ENCODE measurements at regions not wholly inside any gene's neighbourhood (a gene's known extent, or its start where the extent isn't known, plus 50 kb on each side); places are given as distances from the start of the nearest gene placed in this dataset.
"Not testable (repeated sequence)": the region's sequence is repeated elsewhere in the genome, so short reads cannot be mapped to it uniquely, and the experiment has no call there.

DNA sequence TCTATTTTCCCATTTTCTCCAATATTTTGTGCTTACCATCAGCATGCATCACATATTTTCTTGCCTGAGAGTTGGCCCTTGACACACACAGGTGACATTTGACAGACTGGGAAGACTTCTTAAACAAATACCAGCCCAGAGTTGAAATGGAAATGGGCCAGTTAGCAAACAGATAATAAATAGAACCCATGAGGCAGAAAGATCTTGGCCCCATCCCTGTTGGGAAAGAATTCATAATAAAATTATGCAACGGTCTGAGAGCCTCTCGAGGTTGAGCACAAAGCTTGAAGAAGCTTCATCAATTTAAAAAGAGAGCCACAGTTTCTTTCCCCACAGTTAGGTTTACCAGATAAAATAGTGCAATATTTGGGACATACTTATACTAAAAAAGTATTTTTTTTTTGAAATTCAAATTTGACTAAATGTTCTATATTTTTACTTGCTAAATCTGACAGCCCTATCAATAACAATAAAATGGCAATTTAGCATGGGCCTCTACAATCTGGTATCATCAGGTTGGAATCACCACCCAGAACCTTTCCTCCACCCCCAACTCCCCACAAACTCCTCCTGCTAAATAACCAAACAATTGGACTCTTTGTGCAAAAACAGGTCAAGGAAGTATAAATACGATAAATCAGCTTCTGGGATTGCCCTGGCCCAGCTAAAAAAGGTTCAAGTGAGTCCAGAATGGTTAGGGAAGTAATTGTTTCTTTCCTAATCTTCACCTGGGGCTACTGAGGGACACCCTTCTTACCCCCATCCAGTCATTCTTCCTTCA is 129.8 kb downstream of the CD164 start:
- no peak for DNase-seq

DNA sequence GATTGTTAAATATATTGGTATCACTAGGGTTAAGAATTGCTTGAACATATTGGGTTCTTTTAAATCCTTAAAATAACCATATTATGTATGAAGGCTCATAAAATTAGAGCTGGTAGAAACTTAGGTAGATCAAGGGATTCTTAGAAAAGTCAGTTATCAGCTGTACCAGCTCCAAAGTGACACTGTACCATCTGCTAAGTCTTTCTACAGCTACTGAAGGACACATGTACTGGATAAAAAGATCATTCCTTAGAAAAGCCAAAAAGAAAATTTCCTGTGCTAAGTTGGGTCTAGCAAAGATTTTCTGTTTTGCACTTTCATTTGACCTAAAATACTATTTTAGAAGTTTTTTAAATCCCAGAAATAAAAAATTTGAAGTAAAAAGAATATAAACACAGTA is 130.4 kb downstream of the CD164 start:
- DNase-seq, result no peak

DNA sequence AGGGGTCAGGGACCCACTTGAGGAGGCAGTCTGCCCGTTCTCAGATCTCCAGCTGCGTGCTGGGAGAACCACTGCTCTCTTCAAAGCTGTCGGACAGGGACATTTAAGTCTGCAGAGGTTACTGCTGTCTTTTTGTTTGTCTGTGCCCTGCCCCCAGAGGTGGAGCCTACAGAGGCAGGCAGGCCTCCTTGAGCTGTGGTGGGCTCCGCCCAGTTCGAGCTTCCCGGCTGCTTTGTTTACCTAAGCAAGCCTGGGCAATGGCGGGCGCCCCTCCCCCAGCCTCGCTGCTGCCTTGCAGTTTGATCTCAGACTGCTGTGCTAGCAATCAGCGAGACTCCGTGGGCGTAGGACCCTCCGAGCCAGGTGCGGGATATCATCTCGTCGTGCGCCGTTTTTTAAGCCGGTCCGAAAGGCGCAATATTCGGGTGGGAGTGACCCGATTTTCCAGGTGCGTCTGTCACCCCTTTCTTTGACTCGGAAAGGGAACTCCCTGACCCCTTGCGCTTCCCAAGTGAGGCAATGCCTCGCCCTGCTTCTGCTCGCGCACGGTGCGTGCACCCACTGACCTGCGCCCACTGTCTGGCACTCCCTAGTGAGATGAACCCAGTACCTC is 131.6 kb downstream of the CD164 start:
- not testable (repeated sequence) for DNase-seq

DNA sequence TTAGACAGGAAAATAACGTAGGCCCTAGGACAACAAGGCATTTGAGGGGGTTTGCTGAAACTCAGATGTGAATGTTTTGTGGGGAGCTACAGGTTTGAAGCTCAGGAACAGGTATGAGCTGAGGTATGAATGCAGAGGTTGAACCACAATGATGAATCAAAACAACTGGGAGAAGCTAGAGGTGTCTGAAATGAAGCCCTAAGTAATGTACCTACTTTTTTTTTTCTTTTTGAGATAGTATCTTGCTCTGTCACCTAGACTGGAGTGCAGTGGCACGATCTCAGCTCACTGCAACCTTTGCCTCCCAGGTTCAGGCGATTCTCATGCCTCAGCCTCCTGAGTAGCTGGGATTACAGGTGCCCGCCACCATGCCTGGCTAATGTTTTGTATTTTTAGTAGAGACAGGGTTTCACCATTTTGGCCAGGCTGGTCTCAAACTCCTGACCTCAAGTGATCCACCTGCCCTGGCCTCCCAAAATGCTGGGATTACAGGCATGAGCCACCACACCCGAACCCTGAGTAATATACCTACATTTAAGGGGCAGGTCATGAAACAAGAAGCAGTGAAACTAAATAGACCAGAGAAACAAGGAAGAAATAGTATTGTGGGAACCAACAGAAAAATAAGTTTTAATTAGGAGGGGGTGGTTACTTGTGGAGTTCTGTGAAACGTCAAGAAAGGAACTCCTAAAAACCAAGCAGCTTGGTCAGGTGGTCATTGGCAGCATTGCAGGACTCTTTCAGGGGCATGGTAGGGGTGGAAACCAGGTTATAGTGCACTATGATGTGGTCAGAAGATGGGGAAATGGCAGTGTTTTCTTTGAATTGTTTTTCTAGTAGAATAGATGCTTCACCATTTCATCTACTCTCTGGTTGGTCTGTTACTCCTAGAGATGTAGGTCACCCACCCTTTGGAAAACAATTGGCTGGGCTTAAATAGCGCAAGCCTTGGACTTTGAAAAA is 138.1 kb downstream of the CD164 start:
- no peak for DNase-seq

DNA sequence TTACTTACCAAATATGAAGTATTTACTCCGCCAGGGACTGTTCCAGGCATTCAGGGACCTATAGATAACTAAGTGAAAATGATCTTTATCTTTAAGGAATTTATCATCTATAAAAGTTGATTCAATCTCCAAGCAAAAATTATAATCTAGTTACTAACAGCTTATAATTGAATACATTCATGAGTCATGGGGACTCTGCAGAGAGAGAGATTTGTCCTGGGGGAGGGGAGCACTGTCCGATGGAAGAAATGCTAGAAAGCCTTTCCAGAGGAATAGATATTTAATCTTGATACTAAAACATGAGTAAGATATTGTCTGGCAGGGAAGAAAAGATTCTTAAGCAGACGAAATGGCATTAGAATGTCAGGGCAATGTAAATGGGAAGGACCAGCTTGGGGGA is 139.3 kb downstream of the CD164 start:
- DNase-seq, result no peak

DNA sequence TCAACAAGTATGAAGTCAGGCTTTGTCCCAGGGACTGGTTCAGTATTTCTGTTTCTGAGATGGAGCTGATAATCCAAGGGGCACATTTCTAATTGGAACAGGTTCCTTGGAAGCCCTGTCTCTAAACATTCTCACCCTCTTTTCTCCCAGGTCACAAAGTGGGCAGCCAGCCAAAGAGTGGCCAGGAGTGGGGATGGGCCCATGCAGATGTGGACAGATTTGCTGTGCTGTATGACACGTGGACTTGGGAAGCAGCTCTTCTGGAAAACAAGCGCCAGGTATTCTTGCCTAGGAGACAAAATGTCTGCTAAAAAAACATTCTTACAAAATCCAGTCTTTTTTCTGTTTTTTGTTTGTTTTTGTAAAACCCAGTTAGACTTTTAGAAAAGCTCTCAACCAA is 140.2 kb downstream of the CD164 start:
- DNase-seq, result no peak

DNA sequence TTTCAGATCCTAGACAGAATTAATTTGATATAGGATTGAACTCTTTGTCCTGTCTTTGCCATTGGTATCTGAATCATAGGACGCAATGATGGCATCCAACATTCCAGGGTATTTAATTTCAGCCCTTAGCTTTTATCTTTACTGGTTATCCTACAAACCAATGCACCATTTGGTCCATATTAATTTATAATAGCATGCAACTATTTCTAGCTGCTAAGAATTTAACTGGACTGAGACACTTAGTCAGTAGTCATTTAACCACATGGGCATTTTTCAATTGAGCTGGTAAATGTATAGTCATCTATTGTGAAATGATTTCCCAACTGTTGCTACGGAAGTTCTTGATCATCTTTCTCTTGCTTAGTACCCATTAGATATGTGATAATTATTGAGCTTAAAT is 141.1 kb downstream of the CD164 start:
- no peak for DNase-seq

DNA sequence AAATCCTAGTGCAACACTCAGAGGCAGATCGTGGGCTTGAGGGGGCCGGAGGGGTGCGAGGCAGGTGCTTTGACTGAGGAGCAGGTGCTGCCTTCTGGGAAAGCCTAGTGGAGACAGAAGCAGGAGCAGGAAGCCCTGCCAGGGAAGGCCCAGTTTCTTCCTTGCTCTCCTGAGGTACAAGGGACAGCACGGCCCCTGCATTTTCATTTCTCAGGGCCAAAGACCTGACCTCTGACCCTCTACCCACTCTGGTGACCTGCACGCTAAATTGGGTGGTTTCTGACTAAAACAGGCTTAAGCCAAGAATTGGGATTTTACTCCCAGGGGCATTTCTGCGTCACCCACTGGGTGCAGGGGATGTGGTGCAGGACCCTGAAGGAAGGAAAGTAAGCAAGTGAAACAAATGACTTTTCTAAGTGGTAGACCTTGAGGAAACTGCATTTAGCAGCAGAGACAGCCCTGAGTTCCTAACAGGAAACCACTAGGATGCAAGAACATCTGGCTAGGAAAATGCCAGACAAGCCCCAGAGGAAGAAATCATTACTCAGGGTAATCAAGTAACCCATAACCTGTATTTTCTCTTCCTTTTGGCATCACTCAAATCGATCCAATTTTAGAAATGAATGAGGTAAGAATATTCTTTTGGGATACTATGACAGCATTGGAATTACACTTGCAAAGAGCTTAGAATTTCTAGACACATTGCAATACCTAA is 141.7 kb downstream of the CD164 start:
- DNase-seq, result no peak

DNA sequence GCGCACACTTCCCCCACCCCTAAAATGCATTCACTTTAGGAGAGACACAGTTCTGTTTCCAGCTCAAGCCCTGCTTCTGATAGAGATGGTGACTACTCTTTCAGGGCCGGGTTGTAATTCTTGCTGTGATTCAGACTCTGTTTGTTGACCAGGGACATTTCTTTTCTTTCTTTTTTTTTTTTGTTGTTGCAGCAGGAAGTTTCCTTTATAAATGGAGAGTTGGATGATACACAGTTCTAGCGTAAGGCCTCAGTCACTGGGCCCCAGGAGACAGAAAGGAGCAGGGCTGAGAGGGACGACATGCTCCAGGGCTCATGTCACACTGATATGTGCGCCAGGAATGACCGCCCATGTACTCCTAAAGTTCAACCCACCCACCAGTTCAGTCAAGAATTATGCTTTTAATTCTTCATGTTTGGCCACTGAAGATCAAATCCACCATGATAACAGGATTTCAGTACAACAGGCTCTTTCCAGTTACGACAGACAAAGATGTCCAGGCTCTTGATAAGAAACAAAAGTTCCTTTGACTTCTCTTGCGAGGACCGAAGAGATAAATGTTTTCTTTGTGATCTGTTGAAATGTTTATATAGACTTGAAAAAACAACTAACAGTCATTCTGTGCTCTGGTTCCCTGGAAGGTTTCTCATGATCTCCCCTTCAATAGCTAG is 142.5 kb downstream of the CD164 start:
- no peak for DNase-seq

DNA sequence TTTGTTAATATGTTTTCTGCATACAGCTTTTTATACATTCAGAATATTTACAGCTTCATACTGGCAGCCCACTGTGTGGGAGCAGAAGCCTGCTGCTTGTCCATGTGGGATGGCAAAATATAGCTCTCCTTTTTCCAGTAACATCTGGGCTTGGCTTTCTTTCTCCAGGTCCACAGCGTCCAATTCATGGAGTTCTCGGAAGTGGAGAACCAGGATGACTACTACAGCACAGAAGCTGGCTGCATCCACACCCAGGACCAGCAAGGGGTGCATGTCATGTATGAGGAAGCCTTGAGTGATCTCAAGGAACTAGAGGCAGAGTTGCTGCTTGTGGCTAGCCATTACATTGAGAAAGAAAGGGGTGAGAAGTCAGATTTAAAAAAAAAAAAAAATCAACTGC is 143.1 kb downstream of the CD164 start:
- DNase-seq, result no peak

DNA sequence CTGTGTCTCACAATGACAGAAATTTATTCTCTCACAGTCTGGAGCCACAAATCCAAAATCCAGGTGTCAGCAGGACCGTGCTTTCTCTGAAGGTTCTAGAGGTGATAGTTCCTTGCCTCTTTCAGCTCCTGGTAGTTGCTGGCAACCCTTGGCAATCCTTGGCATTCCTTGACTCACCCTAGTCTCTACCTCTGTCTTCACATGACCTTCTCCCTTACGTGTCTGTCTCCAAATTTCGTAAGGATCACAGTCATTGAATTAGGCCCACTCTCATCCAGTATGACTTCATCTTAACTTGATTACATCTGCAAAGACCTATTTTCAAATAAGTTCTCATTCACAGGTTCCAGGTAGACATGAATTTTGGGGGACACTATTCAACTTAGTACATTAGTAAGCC is 143.1 kb downstream of the CEP57L1 start:
- no peak for DNase-seq

DNA sequence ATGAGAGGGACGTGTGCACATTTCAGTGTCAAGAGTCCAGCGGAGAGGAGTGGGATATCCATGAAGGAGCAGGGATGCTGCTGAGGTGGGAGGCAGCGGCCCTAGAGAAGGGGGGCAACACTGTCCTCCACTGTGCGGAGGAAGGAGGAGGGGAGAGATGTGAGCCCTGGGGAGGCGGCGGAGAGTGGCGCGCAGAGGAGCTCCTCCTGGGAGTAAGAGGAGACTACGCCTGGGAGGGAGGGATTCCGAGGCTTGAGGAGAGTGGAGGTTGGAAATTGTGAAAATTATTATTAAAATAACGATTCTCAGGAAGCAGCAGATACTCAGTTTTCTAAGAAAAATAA is 142.7 kb downstream of the CEP57L1 start:
- DNase-seq, result no peak

DNA sequence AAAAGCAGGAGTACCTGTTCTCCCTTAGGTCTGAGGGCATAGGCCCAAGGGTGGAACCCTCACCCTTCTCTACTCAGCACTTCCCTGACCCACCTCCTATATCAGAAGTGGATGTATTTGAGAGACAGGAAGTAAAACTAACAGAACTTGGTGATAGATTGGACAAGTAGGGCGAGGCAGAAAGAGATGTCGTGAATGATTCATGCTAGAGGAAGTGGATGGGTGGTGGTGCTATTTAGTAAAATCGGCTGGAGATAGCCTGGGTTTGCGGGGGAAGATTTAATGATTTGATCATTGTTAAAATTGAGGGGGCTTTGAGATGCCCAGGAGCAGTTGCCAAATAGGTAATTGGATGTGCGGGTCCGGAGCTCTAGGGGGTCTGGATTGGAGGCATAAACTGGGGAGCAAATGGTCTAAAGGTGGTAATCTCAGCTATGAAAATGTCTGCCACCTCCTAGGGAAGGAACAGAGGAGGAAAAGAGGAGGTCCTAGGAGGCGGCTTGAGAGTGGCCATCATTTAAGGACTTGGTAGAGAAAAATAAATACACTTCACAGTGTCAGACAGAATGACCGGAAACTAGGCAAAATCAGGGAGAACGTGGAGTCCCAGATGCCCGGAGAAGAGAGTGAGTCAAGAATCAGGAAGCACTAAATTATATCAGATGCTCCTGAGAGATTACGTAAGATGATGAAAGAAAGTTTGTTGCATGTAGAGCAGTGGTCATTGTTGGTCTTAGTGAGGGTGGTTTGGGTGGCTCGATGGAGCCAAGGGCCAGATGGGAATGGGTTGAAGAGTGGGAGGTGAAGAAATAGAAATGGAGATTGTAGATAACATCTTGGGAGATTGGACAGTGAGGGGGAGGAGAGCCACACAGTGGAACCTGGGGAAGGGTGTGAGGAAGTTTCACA is 142.0 kb downstream of the CEP57L1 start:
- no peak for DNase-seq

DNA sequence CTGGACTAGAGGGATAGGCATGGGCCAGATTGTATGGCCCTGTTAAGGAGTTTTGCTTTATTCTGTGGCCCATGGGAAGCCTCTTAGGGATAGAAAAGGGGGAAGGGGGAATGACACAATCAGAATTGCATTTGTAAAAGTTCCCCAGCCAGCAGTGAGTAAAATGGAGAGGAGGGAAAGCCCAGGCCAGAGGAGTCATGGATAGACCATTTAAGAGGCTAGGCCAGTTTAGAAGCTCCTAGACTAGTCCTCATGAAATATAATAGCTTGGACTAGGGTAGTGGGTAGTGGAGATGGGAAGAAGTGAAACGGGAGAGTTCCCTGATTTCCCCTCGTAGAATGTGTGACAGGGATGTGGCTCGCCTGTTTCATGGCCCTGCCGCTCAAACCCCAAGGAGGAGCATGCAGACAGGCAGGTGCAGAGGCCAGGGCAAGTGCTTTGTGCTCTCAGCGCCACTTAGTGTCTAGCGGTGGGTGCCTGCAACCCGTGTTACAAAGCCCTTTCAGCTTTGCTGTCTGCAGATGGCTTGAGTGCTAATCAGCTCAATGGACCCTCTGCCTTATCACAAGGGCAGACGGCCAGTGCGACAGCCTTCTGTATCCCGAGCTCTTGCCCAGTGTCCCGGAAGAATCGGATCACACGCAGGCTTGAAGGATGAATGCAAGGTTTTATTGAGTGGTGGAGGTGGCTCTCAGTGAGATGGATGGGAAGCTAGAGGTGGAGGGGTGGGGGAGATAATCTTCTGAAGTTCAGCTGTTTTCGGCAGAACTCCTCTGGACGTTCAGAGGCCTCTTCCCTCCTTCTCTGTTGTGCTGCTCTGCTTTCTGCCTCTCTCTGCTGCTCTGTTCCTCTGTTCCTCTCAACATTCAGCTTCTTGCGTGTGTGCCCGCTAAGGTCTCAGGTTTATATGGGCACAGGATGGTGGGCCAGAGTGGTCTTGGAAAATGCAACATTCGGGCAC is 141.1 kb downstream of the CEP57L1 start:
- peak; percentile 84 to 94 for DNase-seq

DNA sequence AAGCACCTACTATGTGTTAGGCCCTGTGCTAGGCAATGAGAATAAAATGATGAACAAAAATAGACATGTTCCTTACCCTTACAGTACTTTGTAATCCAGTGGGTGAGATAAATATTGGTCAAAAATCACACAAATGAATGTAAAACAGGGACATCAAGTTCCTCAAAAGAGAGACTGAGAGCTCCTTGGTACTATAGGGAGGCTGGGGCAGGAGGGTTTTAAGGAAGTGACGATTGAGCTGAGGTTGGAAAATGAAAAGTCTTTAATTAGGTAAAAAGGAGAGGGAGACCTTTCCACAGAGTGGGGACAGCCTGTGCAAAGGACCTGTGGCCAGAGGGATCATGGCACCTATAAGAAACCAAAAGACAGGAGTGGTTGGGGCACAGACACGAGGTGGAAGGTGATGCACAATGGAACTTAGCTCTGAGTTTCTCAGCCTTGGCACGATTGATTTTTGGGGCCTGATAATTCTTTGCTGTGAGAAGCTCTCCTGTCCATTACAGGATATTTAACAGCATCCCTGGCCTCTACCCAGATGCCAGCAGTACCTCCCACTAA is 140.3 kb downstream of the CEP57L1 start:
- DNase-seq, result no peak

DNA sequence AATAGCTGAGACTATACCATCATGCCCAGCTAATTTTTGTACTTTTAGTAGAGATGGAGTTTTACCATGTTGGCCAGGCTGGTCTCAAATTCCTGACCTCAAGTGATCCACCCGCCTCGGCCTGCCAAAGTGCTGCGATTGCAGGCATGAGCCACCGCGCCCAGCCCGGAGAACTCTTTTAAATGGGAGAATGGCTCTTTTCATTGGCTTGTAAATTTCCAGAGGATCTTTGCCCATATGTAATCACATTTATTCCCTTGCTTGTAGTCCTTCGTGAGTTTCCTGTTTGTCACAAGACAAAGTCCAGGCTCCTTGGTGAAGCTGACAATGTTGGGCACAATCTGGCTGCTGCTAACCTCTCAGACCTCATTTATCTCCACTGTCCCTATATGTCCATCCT is 135.1 kb downstream of the CEP57L1 start:
- no peak for DNase-seq

DNA sequence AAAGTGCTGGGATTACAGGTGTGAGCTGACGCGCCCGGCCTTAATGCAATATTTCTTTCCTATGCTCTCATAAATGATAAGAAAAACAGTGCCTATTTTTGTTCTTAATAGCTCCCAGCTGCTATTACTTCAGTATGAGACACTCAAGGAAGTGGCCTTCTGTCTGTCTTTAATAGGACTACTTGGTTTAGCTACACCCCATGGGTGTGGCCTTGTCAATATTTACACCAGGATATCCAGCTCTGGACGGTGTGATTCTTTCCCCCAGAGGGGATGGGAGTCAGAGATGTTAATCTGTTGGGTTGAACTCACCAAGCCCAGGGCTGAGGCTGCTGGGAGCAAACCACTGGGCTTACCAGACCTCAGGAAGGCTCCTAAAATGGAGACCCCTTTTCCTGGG is 134.2 kb downstream of the CEP57L1 start:
- peak in 1 of 2 experiments; percentile 50 for DNase-seq

DNA sequence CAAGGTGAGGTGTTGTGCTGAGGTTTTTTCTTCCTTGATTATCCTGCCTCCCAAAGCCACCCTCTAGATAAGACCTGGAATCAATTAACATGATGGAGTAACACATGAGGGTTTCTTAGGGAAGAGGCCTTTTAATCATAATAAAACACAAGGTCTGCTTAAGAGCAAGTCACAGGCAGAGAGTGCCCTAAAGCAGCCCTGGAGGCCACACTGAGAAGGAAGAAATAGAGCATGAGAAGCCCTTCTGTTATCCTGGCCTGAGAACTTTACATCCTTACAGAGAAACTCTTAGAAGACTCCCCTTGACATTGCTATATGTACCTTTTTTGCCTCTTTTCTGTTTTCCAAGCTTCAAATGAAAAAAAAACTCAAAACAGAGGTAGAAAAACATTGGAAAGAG is 132.3 kb downstream of the CEP57L1 start:
- no peak for DNase-seq

DNA sequence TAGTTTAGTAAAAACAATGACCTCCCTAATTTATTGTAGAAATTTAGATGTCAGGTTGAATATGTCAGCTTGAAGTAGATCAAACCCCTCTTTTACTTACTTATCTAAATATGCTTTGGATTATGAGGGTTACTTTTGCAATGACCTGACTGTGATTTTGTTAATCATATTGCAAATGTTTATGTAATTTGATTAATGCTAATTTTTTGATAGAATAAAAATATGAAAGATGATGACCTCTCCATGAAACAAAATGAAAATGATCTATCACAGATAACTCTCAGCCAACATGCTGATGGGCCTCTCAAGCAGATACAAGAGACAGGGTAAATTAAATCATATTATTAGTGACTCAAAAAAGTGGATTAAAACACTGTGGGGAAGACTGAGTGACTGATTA is 131.0 kb downstream of the CEP57L1 start:
- DNase-seq, result no peak

DNA sequence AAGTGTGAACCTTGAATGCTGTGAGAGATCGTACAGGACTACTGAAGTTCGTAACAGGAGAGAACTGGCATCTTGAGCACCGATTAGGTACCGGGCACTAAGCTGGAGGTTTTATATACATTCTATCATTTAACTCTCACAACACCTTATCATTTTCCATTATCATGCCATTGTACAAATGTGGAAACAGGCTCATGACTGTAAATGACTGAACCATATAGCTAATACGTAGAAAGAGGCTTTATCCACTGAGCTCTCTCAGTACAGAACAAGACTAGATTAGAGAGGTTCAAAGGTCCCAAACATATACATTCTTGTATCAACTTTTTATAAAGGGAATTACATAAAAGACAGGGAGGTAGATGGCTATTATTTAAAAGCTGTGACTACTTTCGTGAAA is 130.6 kb downstream of the CEP57L1 start:
- no peak for DNase-seq

Measured in NCI-H524 (cell line).